Stomach smooth muscle (tissue), 2 donors: ENCODE measurements at regions not wholly inside any gene's neighbourhood (a gene's known extent, or its start where the extent isn't known, plus 50 kb on each side); places are given as distances from the start of the nearest gene placed in this dataset.
A peak's percentile ranks its signal among the peaks of the same experiment; 100 is the strongest.

ENCODE experiments used
- H3K27ac ChIP-seq: one replicate; pipeline ENCODE4 v1.7.0; 2013; ENCODE audit warnings: mild to moderate bottlenecking, low read length, inconsistent platforms
- H3K27me3 ChIP-seq, 2 donors: one replicate each; pipeline ENCODE4 v1.7.0; 2013; ENCODE audit warnings: low read length in 2 of 2; ENCODE audit not compliant: insufficient read depth in 2 of 2, control insufficient read depth in 1 of 2
- H3K36me3 ChIP-seq, 2 donors: one replicate each; pipeline ENCODE4 v1.7.0; 2013; ENCODE audit warnings: low read length in 2 of 2; ENCODE audit not compliant: control insufficient read depth in 2 of 2, insufficient read depth in 2 of 2
- H3K4me1 ChIP-seq: one replicate; pipeline ENCODE4 v1.7.0; 2013; ENCODE audit warnings: low read length; ENCODE audit not compliant: control insufficient read depth, insufficient read depth
- H3K4me3 ChIP-seq, 2 donors: one replicate each; pipeline ENCODE4 v1.7.0; 2013; ENCODE audit warnings: low read length in 2 of 2
- H3K9ac ChIP-seq, 2 donors: one replicate each; pipeline ENCODE4 v1.7.0; 2013; ENCODE audit warnings: low read length in 2 of 2, mild to moderate bottlenecking in 1 of 2
- H3K9me3 ChIP-seq, 2 donors: one replicate each; pipeline ENCODE4 v1.7.0; 2013; ENCODE audit warnings: low read length in 2 of 2; ENCODE audit not compliant: control insufficient read depth in 2 of 2
- donor health status: healthy.
- donor health status: Pancreatic carcinoma.

DNA sequence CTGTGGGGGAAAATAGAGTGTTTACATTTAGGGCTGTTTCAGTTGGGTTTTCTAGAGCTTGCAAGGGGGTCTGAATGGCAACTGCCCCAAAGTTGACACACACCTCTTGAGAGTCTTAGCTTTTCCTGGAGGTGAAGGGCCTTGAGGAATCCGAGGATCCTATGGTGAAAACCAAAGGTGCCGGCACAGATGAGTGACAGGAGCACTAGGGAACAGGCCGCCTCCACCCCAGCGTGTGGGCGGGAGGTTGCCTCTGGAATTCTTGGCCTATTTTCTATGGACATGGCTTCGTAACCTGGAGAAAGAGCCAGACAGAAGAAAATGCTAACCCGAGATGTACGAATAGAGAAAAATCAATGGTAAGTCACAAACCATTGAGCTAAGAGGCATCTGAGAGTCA lies 283.2 kb upstream of the FOXQ1 start:
- Histone ChIP-seq H3K4me1 (no peaks in the 10 kb centered on the region), H3K4me3 (no peak overlapping the region), H3K27ac (no peak overlapping the region), H3K9ac (no peak overlapping the region), H3K36me3 (no peaks in the 10 kb centered on the region), H3K9me3 (no peaks in the 10 kb centered on the region), H3K27me3 (no peaks in the 10 kb centered on the region)

DNA sequence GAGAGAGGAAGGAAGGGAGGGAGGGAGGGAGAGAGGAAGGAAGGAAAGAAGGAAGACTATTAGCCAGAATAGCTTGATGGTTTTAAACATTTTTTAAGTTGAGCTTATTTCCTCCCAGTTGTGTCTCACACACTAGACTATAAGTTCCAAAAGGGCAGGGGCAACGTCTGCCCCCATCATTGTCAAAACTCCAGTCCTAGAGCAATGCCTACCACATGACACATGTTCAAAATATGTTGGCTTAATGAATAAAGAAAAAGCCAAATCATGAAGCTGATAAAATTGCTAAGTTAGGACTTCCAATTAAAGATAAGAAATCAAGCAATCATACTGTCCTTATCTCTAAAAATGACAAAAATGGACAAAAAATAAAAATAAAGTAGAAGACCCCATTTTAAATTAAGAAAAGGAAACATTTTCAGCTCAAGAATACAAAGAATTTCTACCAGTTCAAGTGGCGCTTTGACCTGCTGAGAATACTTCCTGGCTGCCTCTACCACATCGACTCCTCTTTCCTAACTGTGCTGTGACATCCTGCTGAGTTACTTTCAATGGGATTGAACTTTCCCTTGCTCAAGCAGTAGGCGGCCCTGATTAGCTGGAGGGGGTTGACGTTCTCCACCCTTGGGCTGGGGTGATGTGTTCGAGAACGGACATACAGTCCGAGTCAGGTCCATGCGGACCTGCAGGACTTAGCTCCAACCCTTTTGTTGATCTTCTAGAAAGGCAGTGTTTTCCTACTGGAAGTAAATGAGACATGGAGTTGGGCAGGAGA lies 283.9 kb upstream of the FOXQ1 start:
- Histone ChIP-seq H3K4me3 (no peak overlapping the region), H3K4me1 (no peaks in the 10 kb centered on the region), H3K9me3 (no peaks in the 10 kb centered on the region), H3K9ac (no peak overlapping the region), H3K36me3 (no peaks in the 10 kb centered on the region), H3K27ac (no peak overlapping the region), H3K27me3 (no peaks in the 10 kb centered on the region)

DNA sequence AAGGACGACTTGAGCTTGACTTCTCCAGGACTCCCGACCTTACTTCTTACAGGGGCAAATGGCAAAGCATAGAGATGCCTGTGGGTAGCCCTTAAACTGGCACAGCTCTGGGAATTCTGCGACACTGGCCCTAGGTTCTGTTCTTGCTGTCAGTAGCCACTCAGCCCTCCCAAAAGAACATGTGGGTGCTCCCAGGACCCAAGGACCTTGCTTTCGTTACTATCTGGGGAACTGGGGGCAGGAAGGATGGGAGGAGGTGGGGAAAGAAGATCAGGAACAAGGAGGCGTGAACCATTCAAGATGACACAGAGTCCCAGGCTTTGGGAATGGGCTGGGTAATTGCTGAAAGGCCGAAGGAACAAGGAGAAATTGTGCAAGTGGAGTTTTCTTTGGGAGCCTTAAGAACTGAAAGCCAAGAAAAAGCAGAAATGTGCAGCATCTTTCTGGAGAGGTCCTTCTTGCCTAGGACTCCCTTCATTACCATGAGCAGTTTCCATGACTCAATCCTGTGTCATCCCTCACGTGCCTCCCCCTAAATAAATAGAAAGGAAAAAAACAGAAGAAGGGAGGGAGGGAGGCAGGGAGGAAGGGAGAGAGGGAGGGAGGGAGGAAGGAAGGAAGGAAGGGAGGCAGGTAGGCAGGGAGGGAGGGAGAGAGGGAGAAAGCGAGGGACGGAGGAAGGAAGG lies 284.6 kb upstream of the FOXQ1 start:
- Histone ChIP-seq H3K27ac (no peak overlapping the region), H3K9me3 (no peaks in the 10 kb centered on the region), H3K9ac (no peak overlapping the region), H3K4me1 (no peaks in the 10 kb centered on the region), H3K4me3 (no peak overlapping the region), H3K27me3 (no peaks in the 10 kb centered on the region), H3K36me3 (no peaks in the 10 kb centered on the region)

DNA sequence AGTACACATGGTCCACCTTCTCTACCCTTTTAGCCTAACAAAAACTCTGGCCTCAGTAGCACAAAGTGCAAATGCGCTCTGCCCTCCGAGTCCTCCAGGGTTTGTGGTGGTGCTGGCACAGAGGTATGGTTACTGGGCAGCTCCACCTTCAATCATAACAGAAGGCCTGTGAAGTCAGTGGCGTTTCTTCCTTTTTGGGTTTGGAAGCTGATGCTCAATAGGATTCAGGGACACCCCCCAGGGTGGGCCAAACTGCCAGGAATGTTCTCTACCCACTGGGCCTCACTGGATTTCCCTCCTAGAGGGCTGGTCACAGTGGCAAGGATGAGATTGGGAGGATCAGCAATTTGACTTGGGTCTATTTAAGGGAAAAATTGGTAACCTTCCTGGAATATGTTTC lies 286.1 kb upstream of the FOXQ1 start:
- Histone ChIP-seq H3K4me3 (no peak overlapping the region), H3K9ac (no peak overlapping the region), H3K27ac (no peak overlapping the region), H3K27me3 (no peaks in the 10 kb centered on the region), H3K9me3 (no peaks in the 10 kb centered on the region), H3K36me3 (no peaks in the 10 kb centered on the region), H3K4me1 (no peaks in the 10 kb centered on the region)

DNA sequence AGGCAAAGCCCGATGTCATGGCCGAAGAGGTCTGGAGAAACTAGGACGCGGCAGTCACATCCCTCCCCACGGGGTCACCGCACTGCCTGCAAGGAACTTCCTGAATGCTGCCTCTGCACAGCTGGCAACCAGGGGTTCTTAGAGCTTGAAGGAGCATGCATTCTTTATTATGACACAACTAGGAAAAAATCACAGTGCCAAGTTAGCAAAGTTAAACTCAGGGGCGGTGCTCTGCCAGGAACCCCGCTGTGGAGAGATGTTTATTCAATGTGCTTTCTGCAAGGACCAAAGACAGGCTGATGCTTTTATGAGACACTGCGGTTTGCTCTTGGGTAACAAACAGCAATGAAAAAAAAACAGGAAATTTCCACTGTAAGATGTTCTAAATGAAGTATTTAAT lies 287.3 kb upstream of the FOXQ1 start:
- no peaks in the 10 kb centered on the region for H3K27me3 ChIP-seq
- no peaks in the 10 kb centered on the region for H3K9me3 ChIP-seq
- no peak overlapping the region for H3K27ac ChIP-seq
- H3K36me3 ChIP-seq = no peaks in the 10 kb centered on the region
- peak overlapping the region in 1 of 2 donors; percentile 0 for H3K4me3 ChIP-seq
- no peak overlapping the region for H3K9ac ChIP-seq
- no peaks in the 10 kb centered on the region for H3K4me1 ChIP-seq

DNA sequence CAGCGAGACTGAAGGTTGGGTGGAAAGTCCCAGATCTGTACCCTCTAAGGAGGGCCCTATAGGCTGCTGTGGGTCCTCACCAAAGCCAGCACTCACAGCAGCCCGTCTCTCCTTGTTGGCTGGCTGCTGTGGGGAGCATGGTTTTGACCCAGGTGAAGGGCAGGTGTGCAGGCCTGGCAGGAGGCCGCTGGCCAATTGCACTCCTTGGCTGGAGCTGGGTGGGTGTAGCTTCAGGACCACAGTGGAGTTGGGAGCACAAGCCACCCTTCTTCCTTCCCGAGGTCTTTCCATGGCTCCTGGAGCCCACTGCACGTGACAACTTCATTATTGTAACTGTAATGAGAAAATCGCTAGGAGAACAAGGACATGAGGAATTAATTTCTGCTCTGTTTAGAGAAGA lies 287.7 kb upstream of the FOXQ1 start:
- H3K4me1 ChIP-seq = no peaks in the 10 kb centered on the region
- no peaks in the 10 kb centered on the region for H3K36me3 ChIP-seq
- H3K9me3 ChIP-seq = no peaks in the 10 kb centered on the region
- H3K9ac ChIP-seq = no peak overlapping the region
- H3K4me3 ChIP-seq = peak overlapping the region in 1 of 2 donors; percentile 0
- H3K27ac ChIP-seq = no peak overlapping the region
- H3K27me3 ChIP-seq = no peaks in the 10 kb centered on the region

DNA sequence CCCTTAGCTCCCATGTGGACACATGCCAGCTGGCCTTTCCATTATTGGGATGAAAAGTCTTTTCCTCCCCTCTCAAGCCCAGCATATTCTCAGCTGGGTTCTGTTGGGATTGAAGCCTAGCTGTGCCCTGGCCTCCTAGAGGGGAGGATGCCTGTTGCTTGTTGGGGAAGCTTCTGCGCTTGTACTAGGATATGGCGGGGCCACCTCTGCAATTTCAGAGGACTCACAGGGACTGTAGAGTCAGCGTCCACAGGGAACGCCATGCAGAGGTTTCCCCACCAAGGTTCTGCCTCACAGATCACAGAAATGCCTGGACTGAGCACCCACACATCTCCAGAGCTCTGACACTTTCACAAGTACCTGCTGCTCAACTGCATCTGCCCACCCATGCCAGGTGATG lies 288.7 kb upstream of the FOXQ1 start:
- H3K27me3 ChIP-seq = no peaks in the 10 kb centered on the region
- H3K9ac ChIP-seq = no peak overlapping the region
- H3K9me3 ChIP-seq = no peaks in the 10 kb centered on the region
- no peak overlapping the region for H3K27ac ChIP-seq
- no peak overlapping the region for H3K4me3 ChIP-seq
- H3K4me1 ChIP-seq = no peaks in the 10 kb centered on the region
- H3K36me3 ChIP-seq = no peaks in the 10 kb centered on the region

DNA sequence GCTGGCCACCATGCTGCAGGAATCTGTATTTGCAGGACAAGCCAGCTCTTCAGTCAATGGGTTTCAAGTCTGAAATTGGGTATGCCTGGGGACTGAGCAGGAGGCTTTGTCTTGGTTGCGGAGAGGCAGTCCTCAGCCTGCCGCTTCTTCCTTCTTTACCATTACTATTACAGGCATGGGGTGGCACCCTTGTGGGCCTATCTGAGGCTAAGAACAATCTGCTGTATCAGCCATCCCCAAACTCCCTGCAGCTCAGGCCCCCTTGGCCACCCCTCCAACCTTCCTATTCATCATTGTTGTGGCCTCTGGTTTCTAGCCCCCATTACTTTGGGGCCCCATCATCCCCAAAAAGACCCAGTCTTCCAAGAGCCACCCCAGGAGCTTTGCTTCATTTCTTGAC lies 289.2 kb upstream of the FOXQ1 start:
- Histone ChIP-seq H3K27me3 (no peaks in the 10 kb centered on the region), H3K4me1 (no peaks in the 10 kb centered on the region), H3K4me3 (no peak overlapping the region), H3K36me3 (no peaks in the 10 kb centered on the region), H3K9me3 (no peaks in the 10 kb centered on the region), H3K9ac (no peak overlapping the region), H3K27ac (no peak overlapping the region)

DNA sequence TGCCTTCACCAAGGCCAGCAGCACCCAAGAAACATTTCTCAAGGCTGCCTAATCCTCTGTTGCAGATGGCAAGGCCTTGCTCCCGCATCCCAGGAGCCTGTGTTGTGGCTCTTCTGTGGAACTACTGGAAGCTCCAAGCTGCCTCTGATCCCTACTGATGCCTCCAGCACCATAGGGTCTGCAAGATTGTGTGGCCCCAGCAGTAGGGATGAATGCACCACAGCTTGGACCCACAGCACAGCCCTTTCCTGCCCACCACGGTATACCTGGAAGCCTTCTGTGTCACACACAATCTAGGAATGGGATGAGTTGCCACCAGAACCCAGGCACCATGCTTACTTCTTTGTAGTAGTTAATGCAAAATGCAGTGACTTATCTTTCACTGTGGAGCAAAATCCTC lies 291.1 kb upstream of the FOXQ1 start:
- H3K9ac ChIP-seq = no peak overlapping the region
- no peaks in the 10 kb centered on the region for H3K36me3 ChIP-seq
- H3K27ac ChIP-seq = no peak overlapping the region
- H3K4me3 ChIP-seq = no peak overlapping the region
- H3K9me3 ChIP-seq = no peaks in the 10 kb centered on the region
- no peaks in the 10 kb centered on the region for H3K4me1 ChIP-seq
- H3K27me3 ChIP-seq = no peaks in the 10 kb centered on the region

DNA sequence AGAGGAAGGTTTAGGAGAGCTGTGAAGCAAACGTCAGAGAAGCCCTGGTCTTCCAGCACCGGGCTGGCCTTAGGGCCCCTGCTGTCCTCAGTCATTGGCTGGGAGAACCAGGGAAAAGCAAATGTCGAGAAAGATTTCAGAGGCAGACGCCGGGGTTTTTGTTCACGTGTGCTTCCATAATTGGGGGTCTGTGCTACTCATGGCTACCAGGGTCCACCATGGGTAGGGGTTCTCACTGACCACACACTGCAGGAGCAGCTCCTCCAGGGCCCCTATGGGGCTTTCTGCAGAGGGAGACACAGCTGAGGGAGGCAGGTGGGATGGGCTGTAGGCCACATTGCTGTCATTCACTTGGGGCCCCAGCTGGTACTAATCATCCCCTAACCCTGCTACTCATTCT lies 291.8 kb upstream of the FOXQ1 start:
- no peak overlapping the region for H3K4me3 ChIP-seq
- H3K4me1 ChIP-seq = no peaks in the 10 kb centered on the region
- H3K27ac ChIP-seq = no peak overlapping the region
- H3K27me3 ChIP-seq = no peaks in the 10 kb centered on the region
- no peaks in the 10 kb centered on the region for H3K9me3 ChIP-seq
- no peak overlapping the region for H3K9ac ChIP-seq
- no peaks in the 10 kb centered on the region for H3K36me3 ChIP-seq

DNA sequence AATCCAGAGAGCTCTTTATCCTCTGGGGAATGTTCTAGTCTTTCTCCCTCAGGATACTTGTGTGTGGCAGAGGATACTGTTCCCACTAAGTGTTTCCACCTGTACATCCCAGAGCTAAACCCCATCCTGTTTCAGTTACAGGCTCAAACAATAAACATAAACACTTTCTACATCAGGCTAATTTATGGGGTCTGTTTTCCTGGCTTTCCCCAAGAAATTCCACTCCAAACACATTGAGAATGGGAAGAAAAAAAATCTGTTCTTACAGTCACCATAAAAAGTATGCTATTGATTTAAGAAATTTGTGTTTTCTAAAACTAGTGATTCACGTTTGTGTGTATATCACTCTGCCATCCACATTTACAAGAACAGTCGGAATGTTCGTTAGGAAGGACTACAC lies 293.9 kb upstream of the FOXQ1 start:
- Histone ChIP-seq H3K27me3 (no peaks in the 10 kb centered on the region), H3K9me3 (no peaks in the 10 kb centered on the region), H3K9ac (no peak overlapping the region)

More for the DNA sequence above, 293.9 kb upstream of the FOXQ1 start:
- H3K4me3 ChIP-seq = no peak overlapping the region
- no peaks in the 10 kb centered on the region for H3K4me1 ChIP-seq
- no peak overlapping the region for H3K27ac ChIP-seq
- no peaks in the 10 kb centered on the region for H3K36me3 ChIP-seq
